ENCODE measurements at regions not wholly inside any gene's neighbourhood (a gene's known extent, or its start where the extent isn't known, plus 50 kb on each side); places are given as distances from the start of the nearest gene placed in this dataset.

- TF ChIP-seq POLR2A (IDR thresholded peaks at IDR 0.05): no peak
- TF ChIP-seq CTCF (IDR thresholded peaks at IDR 0.05): no peak
These were observed 164.0 kb upstream of the E2F8 start for GRCh38 chr11:19404787-19405186.
